ENCODE measurements at regions not wholly inside any gene's neighbourhood (a gene's known extent, or its start where the extent isn't known, plus 50 kb on each side); places are given as distances from the start of the nearest gene placed in this dataset.

- H3K4me3 ChIP-seq (ENCODE audit: low read depth, low read length) = no peak overlapping the region
- DNase-seq (ENCODE audit: low read depth) = no peak
- TF ChIP-seq, protein P1, sequence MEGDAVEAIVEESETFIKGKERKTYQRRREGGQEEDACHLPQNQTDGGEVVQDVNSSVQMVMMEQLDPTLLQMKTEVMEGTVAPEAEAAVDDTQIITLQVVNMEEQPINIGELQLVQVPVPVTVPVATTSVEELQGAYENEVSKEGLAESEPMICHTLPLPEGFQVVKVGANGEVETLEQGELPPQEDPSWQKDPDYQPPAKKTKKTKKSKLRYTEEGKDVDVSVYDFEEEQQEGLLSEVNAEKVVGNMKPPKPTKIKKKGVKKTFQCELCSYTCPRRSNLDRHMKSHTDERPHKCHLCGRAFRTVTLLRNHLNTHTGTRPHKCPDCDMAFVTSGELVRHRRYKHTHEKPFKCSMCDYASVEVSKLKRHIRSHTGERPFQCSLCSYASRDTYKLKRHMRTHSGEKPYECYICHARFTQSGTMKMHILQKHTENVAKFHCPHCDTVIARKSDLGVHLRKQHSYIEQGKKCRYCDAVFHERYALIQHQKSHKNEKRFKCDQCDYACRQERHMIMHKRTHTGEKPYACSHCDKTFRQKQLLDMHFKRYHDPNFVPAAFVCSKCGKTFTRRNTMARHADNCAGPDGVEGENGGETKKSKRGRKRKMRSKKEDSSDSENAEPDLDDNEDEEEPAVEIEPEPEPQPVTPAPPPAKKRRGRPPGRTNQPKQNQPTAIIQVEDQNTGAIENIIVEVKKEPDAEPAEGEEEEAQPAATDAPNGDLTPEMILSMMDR (IDR thresholded peaks at IDR 0.05; ENCODE audit: low read depth, low read length) = no peak
- no peak for TF ChIP-seq MAX (IDR thresholded peaks at IDR 0.05; ENCODE audit: low read depth, low read length)
- no peak for TF ChIP-seq MYC (IDR thresholded peaks at IDR 0.05; ENCODE audit: low read depth, low read length)
- no peak for TF ChIP-seq POLR2A (IDR thresholded peaks at IDR 0.05; ENCODE audit: extremely low read depth, insufficient read length)
Measured at GRCh38 chr11:134837887-134838232, 425.8 kb upstream of the B3GAT1 start.

- no peak for DNase-seq (ENCODE audit: low read depth)
- H3K4me3 ChIP-seq (ENCODE audit: low read depth, low read length) = no peak overlapping the region
- TF ChIP-seq, protein P1 (IDR thresholded peaks at IDR 0.05; ENCODE audit: low read depth, low read length) = no peak
- TF ChIP-seq POLR2A (IDR thresholded peaks at IDR 0.05; ENCODE audit: extremely low read depth, insufficient read length) (no peak), MAX (IDR thresholded peaks at IDR 0.05; ENCODE audit: low read depth, low read length) (no peak), MYC (IDR thresholded peaks at IDR 0.05; ENCODE audit: low read depth, low read length) (no peak)
Measured at GRCh38 chr11:134837166-134837886, 425.3 kb upstream of the B3GAT1 start.

DNA sequence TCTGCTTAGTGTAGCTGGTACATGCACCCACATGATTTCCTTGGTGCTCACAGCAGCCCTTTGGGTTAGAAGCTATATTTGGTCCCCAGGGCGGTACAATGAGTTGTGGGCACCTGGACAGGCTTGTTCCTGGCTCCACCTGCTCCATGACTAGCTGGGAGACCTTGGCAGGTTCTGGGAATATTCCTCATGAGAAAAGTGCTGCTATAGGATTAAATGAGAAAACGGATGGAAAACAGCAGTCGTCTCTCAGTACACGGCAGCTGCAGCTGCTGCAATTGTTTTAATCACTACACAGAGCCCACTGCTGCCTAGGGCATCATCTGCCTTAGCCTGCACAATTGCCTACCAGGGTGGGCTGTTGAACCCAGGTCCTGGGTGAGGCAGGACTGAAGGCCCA is 424.5 kb upstream of the B3GAT1 start:
- TF ChIP-seq MAX (IDR thresholded peaks at IDR 0.05; ENCODE audit: low read depth, low read length) (no peak), POLR2A (IDR thresholded peaks at IDR 0.05; ENCODE audit: extremely low read depth, insufficient read length) (no peak), MYC (IDR thresholded peaks at IDR 0.05; ENCODE audit: low read depth, low read length) (no peak)
- TF ChIP-seq, protein P1 (IDR thresholded peaks at IDR 0.05; ENCODE audit: low read depth, low read length) = no peak
- DNase-seq (ENCODE audit: low read depth) = no peak
- no peak overlapping the region for H3K4me3 ChIP-seq (ENCODE audit: low read depth, low read length)

DNA sequence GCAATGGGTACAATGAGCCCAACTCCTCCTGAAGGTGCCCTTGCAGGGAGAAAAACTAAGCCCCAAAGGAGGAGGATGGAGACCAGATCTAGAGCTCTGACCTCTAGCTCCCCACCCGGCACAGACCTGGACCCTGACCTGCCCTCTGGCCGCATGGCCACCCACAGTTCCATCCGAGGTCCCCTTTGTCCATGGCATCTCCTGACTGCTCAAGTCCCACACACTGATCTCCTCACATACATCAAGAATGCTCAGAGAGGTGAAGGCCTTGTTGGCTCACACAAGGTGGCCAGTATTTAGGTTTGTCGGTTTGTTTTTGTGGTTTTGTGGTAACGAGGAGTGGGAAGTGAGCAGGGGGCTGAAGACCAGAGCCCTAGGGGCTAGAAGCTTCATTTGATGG is 423.5 kb upstream of the B3GAT1 start:
- no peak overlapping the region for H3K4me3 ChIP-seq (ENCODE audit: low read depth, low read length)
- TF ChIP-seq, protein P1 (IDR thresholded peaks at IDR 0.05; ENCODE audit: low read depth, low read length) = no peak
- TF ChIP-seq POLR2A (IDR thresholded peaks at IDR 0.05; ENCODE audit: extremely low read depth, insufficient read length) (no peak), MYC (IDR thresholded peaks at IDR 0.05; ENCODE audit: low read depth, low read length) (no peak), MAX (IDR thresholded peaks at IDR 0.05; ENCODE audit: low read depth, low read length) (no peak)
- no peak for DNase-seq (ENCODE audit: low read depth)

DNA sequence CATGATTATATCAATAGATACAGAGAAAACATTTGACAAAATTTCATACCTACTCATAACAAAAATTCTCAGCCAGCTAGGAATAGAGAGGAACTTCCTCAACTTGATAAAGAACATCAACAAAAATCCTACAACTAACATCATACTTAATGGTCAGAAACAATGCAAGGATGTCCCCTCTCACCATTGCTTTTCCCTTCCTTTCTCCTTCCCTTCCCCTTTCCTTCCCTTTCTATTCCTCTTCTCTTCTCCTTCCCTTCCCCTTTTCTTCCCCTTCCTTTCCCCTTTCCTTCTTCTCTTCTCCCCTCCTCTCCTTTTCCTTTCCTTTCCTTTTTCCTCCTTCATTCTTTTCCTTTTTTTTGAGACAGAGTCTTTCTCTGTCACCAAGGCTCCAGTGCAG is 418.3 kb upstream of the B3GAT1 start:
- H3K4me3 ChIP-seq (ENCODE audit: low read depth, low read length) = no peak overlapping the region
- no peak for TF ChIP-seq POLR2A (IDR thresholded peaks at IDR 0.05; ENCODE audit: extremely low read depth, insufficient read length)
- TF ChIP-seq MAX (IDR thresholded peaks at IDR 0.05; ENCODE audit: low read depth, low read length) = no peak
- TF ChIP-seq, protein P1 (IDR thresholded peaks at IDR 0.05; ENCODE audit: low read depth, low read length) = no peak
- TF ChIP-seq MYC (IDR thresholded peaks at IDR 0.05; ENCODE audit: low read depth, low read length) = no peak
- DNase-seq (ENCODE audit: low read depth) = no peak

All from NB4 (cell line).